Hepatocyte (in vitro differentiated cells): ENCODE measurements at regions not wholly inside any gene's neighbourhood (a gene's known extent, or its start where the extent isn't known, plus 50 kb on each side); places are given as distances from the start of the nearest gene placed in this dataset.

Source experiments
- DNase-seq: peaks from one replicate; pipeline ENCODE4 v3.0.0-alpha.2; 2016; ENCODE audit warnings: low spot score
- H2AFZ ChIP-seq: fragments of 200-600 bp; sonication (generic); 2 replicates; pipeline ENCODE4 v1.6.0; 2016; ENCODE audit warnings: antibody characterized with exemption, mild to moderate bottlenecking
- H3K27ac ChIP-seq: fragments of 200-600 bp; sonication (generic); 2 replicates; pipeline ENCODE4 v1.5.1; 2016; ENCODE audit warnings: mild to moderate bottlenecking
- H3K27me3 ChIP-seq: fragments of 200-600 bp; sonication (generic); 2 replicates; pipeline ENCODE4 v1.6.1; 2016
- H3K36me3 ChIP-seq: fragments of 200-600 bp; sonication (generic); replicated peaks from 2 replicates; pipeline ENCODE4 v1.5.1; 2016; ENCODE audit warnings: low read depth; ENCODE audit not compliant: insufficient read depth
- H3K4me1 ChIP-seq: fragments of 200-600 bp; sonication (generic); 2 replicates; pipeline ENCODE4 v1.5.1; 2016; ENCODE audit warnings: mild to moderate bottlenecking, moderate library complexity; ENCODE audit not compliant: insufficient read depth
- H3K4me2 ChIP-seq: fragments of 200-600 bp; sonication (generic); 2 replicates; pipeline ENCODE4 v1.6.0; 2016
- H3K4me3 ChIP-seq: fragments of 200-600 bp; sonication (generic); 2 replicates; pipeline ENCODE4 v1.5.1; 2016; ENCODE audit warnings: mild to moderate bottlenecking
- H3K79me2 ChIP-seq: fragments of 200-600 bp; sonication (generic); 2 replicates; pipeline ENCODE4 v1.6.0; 2017; ENCODE audit warnings: mild to moderate bottlenecking
- H3K9me2 ChIP-seq: fragments of 200-600 bp; sonication (generic); replicated peaks from 2 replicates; pipeline ENCODE4 v1.6.0; 2017; ENCODE audit warnings: mild to moderate bottlenecking; ENCODE audit not compliant: insufficient read depth
- H3K9me3 ChIP-seq: fragments of 200-600 bp; sonication (generic); 2 replicates; pipeline ENCODE4 v1.5.1; 2016; ENCODE audit warnings: low read depth, mild to moderate bottlenecking
- H4K20me1 ChIP-seq: fragments of 200-600 bp; sonication (generic); 2 replicates; pipeline ENCODE4 v1.6.0; 2016; ENCODE audit warnings: mild to moderate bottlenecking; ENCODE audit not compliant: insufficient read depth, poor library complexity, severe bottlenecking
- EZH2 ChIP-seq: fragments of 200-600 bp; sonication (generic); IDR thresholded peaks from 2 replicates; pipeline ENCODE4 v1.6.1; 2016; ENCODE audit warnings: antibody characterized with exemption, mild to moderate bottlenecking, borderline replicate concordance
- EZH2phosphoT487 ChIP-seq: fragments of 200-600 bp; sonication (generic); IDR thresholded peaks from one replicate; pipeline ENCODE4 v1.6.1; 2018; ENCODE audit warnings: antibody characterized with exemption, mild to moderate bottlenecking, low read depth, moderate library complexity; ENCODE audit not compliant: unreplicated experiment, severe bottlenecking
- WGBS: methylation state at CpG from one replicate; pipeline ENCODE4 v1.1.6; 2016; ENCODE audit warnings: low lambda C conversion rate; ENCODE audit errors: missing lambda C conversion rate; 5-methylcytosine and 5-hydroxymethylcytosine counted together
- TF ChIP-seq, protein P1 (sequence below): fragments of 200-600 bp; sonication (generic); IDR thresholded peaks from 2 replicates; pipeline ENCODE4 v1.5.1; 2016; ENCODE audit warnings: antibody characterized with exemption, mild to moderate bottlenecking; ENCODE audit not compliant: poor library complexity

DNA sequence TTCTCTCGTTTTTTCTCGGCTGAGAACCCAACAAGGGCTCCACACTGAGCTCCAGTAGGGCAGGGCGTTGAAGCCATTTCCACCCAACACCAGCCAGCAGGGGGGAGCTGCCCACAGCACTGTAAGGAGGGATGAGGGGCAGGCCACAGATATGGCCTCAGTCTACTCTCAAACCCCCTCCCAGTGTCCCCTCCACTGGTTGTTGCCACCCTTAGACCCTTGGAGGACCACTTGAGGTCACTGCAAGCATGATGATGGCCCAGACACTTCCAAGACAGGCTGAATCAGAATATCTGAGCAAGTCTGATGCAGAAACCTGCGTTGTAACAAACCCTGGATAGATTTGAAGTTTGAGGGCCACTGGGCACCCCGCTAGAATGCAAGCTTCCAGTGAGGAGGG is 217.0 kb upstream of the CST7 start:
- Histone ChIP-seq H3K79me2 (no peaks in the 10 kb centered on the region), H3K27me3 (no peaks in the 10 kb centered on the region), H3K9me3 (no peaks in the 10 kb centered on the region), H2AFZ (no peak overlapping the region), H3K4me2 (no peak overlapping the region), H3K27ac (no peak overlapping the region), H3K9me2 (no peaks in the 10 kb centered on the region), H3K4me3 (no peak overlapping the region), H3K4me1 (peaks cover 15% of the 10 kb centered on the region), H4K20me1 (no peaks in the 10 kb centered on the region), H3K36me3 (no peaks in the 10 kb centered on the region)
- TF ChIP-seq, protein P1, sequence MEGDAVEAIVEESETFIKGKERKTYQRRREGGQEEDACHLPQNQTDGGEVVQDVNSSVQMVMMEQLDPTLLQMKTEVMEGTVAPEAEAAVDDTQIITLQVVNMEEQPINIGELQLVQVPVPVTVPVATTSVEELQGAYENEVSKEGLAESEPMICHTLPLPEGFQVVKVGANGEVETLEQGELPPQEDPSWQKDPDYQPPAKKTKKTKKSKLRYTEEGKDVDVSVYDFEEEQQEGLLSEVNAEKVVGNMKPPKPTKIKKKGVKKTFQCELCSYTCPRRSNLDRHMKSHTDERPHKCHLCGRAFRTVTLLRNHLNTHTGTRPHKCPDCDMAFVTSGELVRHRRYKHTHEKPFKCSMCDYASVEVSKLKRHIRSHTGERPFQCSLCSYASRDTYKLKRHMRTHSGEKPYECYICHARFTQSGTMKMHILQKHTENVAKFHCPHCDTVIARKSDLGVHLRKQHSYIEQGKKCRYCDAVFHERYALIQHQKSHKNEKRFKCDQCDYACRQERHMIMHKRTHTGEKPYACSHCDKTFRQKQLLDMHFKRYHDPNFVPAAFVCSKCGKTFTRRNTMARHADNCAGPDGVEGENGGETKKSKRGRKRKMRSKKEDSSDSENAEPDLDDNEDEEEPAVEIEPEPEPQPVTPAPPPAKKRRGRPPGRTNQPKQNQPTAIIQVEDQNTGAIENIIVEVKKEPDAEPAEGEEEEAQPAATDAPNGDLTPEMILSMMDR = no peak
- TF ChIP-seq EZH2phosphoT487 = no peak
- no peak for TF ChIP-seq EZH2
- no peak for DNase-seq
- 90% methylated on average over 5 of the region's 5 CpGs for WGBS

GRCh38 chr20:24732599-24732998 is 216.5 kb upstream of the CST7 start:
- H3K36me3 ChIP-seq = no peaks in the 10 kb centered on the region
- no peaks in the 10 kb centered on the region for H3K79me2 ChIP-seq
- no peaks in the 10 kb centered on the region for H3K9me3 ChIP-seq
- H3K4me1 ChIP-seq = peaks cover 15% of the 10 kb centered on the region
- H2AFZ ChIP-seq = no peak overlapping the region
- DNase-seq = no peak
- no peaks in the 10 kb centered on the region for H4K20me1 ChIP-seq
- 94% methylated on average over 4 of the region's 4 CpGs for WGBS
- H3K9me2 ChIP-seq = no peaks in the 10 kb centered on the region
- H3K4me2 ChIP-seq = no peak overlapping the region
- H3K27me3 ChIP-seq = no peaks in the 10 kb centered on the region
- no peak overlapping the region for H3K27ac ChIP-seq
- no peak overlapping the region for H3K4me3 ChIP-seq
- TF ChIP-seq EZH2 (no peak), EZH2phosphoT487 (no peak)
- TF ChIP-seq, protein P1 = no peak

- H3K27ac ChIP-seq = no peak overlapping the region
- peaks cover 15% of the 10 kb centered on the region for H3K4me1 ChIP-seq
- no peak overlapping the region for H2AFZ ChIP-seq
- no peaks in the 10 kb centered on the region for H3K27me3 ChIP-seq
- no peak overlapping the region for H3K4me2 ChIP-seq
- no peaks in the 10 kb centered on the region for H3K9me3 ChIP-seq
- WGBS = 94% methylated on average over 1 of the region's 1 CpG
- H3K36me3 ChIP-seq = no peaks in the 10 kb centered on the region
- H3K9me2 ChIP-seq = no peaks in the 10 kb centered on the region
- TF ChIP-seq, protein P1 = no peak
- TF ChIP-seq EZH2 = no peak
- no peak overlapping the region for H3K4me3 ChIP-seq
- no peak for DNase-seq
- H3K79me2 ChIP-seq = no peaks in the 10 kb centered on the region
- H4K20me1 ChIP-seq = no peaks in the 10 kb centered on the region
Observed at GRCh38 chr20:24733416-24733815, 215.7 kb upstream of the CST7 start.

GRCh38 chr20:24734139-24734538 is 214.9 kb upstream of the CST7 start:
- WGBS = 93% methylated on average over 10 of the region's 10 CpGs

More at GRCh38 chr20:24734139-24734538, 214.9 kb upstream of the CST7 start:
- no peaks in the 10 kb centered on the region for H4K20me1 ChIP-seq
- no peaks in the 10 kb centered on the region for H3K9me2 ChIP-seq
- no peaks in the 10 kb centered on the region for H3K27me3 ChIP-seq
- peak; percentile 2 for DNase-seq
- no peak overlapping the region for H3K4me2 ChIP-seq
- no peak overlapping the region for H3K27ac ChIP-seq
- H3K79me2 ChIP-seq = no peaks in the 10 kb centered on the region
- TF ChIP-seq EZH2phosphoT487 (no peak), EZH2 (no peak)
- TF ChIP-seq, protein P1 = no peak
- no peaks in the 10 kb centered on the region for H3K9me3 ChIP-seq
- H3K36me3 ChIP-seq = no peaks in the 10 kb centered on the region
- peaks cover 15% of the 10 kb centered on the region for H3K4me1 ChIP-seq
- H3K4me3 ChIP-seq = no peak overlapping the region
- no peak overlapping the region for H2AFZ ChIP-seq
